MM.1S (cell line): ENCODE measurements at regions not wholly inside any gene's neighbourhood (a gene's known extent, or its start where the extent isn't known, plus 50 kb on each side); places are given as distances from the start of the nearest gene placed in this dataset.

Experiments used
- DNase-seq: peaks from one replicate; pipeline ENCODE4 v3.0.0-alpha.2; 2015
- H2AFZ ChIP-seq: fragments of 300-600 bp; sonication (generic); 2 replicates; pipeline ENCODE4 v1.6.0; 2016; ENCODE audit warnings: antibody characterized with exemption, low read length
- H3F3A ChIP-seq: fragments of 300-600 bp; sonication (generic); 2 replicates; pipeline ENCODE4 v1.6.1; 2016; ENCODE audit warnings: mild to moderate bottlenecking, antibody characterized with exemption, low read length, moderate library complexity, mixed read lengths; ENCODE audit not compliant: insufficient read depth
- H3K27ac ChIP-seq: fragments of 300-600 bp; sonication (generic); 2 replicates; pipeline ENCODE4 v1.5.1; 2016; ENCODE audit warnings: mild to moderate bottlenecking, low read length
- H3K27me3 ChIP-seq: fragments of 300-600 bp; sonication (generic); replicated peaks from 2 replicates; pipeline ENCODE4 v1.6.0; 2016; ENCODE audit warnings: low read length; ENCODE audit not compliant: insufficient read depth
- H3K36me3 ChIP-seq: fragments of 300-600 bp; sonication (generic); replicated peaks from 2 replicates; pipeline ENCODE4 v1.6.1; 2016; ENCODE audit warnings: mild to moderate bottlenecking, low read length, mixed read lengths; ENCODE audit not compliant: insufficient read depth
- H3K4me1 ChIP-seq: fragments of 300-600 bp; sonication (generic); 2 replicates; pipeline ENCODE4 v1.6.1; 2016; ENCODE audit warnings: low read length, mixed read lengths
- H3K4me2 ChIP-seq: fragments of 300-600 bp; sonication (generic); 2 replicates; pipeline ENCODE4 v1.6.0; 2016; ENCODE audit warnings: low read depth, low read length
- H3K4me3 ChIP-seq: fragments of 300-600 bp; sonication (generic); 2 replicates; pipeline ENCODE4 v1.5.1; 2016; ENCODE audit warnings: low read length, mixed read lengths
- H3K79me2 ChIP-seq: fragments of 300-600 bp; sonication (generic); 2 replicates; pipeline ENCODE4 v1.6.1; 2016; ENCODE audit warnings: mixed run types, low read length, mixed read lengths
- H3K9ac ChIP-seq: fragments of 300-600 bp; sonication (generic); 2 replicates; pipeline ENCODE4 v1.6.1; 2016; ENCODE audit warnings: low read length, mixed read lengths
- H3K9me2 ChIP-seq: fragments of 300-600 bp; sonication (generic); replicated peaks from 2 replicates; pipeline ENCODE4 v1.6.1; 2016; ENCODE audit warnings: mild to moderate bottlenecking, low read length, mixed read lengths; ENCODE audit not compliant: insufficient read depth
- H3K9me3 ChIP-seq: fragments of 300-600 bp; sonication (generic); replicated peaks from 2 replicates; pipeline ENCODE4 v1.6.1; 2016; ENCODE audit warnings: mild to moderate bottlenecking, low read length, mixed read lengths; ENCODE audit not compliant: insufficient read depth
- H4K20me1 ChIP-seq: fragments of 300-600 bp; sonication (generic); 2 replicates; pipeline ENCODE4 v1.6.1; 2016; ENCODE audit warnings: mild to moderate bottlenecking, low read length, moderate library complexity, mixed read lengths; ENCODE audit not compliant: insufficient read depth
- EZH2 ChIP-seq: fragments of 300-600 bp; sonication (generic); optimal IDR thresholded peaks from 2 replicates; pipeline ENCODE3; 2017; ENCODE audit warnings: low read depth, mild to moderate bottlenecking, antibody characterized with exemption, low read length, mixed read lengths
- EZH2phosphoT487 ChIP-seq: fragments of 300-600 bp; sonication (generic); IDR thresholded peaks from 2 replicates; pipeline ENCODE4 v1.6.1; 2018; ENCODE audit warnings: antibody characterized with exemption, low read length
- TF ChIP-seq, protein P1 (sequence below): fragments of 300-600 bp; sonication (generic); IDR thresholded peaks from 2 replicates; pipeline ENCODE4 v1.5.1; 2016; ENCODE audit warnings: antibody characterized with exemption, low read length, mixed read lengths

DNA sequence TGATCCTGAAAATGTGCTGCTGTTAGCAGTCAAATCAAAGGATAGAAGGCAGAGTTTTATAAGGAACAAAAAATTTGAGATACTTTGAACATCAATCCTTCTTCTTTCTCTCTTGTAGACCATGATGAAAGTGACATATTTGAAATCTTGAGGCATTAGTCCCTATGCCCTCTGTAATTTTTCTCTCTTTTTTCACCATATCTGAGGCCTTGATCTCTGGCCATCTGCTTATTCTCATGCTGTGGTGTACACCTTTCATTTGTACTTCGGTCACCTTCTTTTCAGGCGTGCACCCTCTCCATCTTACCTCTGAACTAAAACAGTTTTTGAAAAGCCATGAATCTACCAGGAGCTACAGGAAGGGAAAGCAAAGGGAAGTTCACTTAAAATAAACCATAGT lies 420.9 kb downstream of the C12orf50 start:
- Histone ChIP-seq H3K9me3 (no peaks in the 10 kb centered on the region), H4K20me1 (no peaks in the 10 kb centered on the region), H3K4me2 (no peak overlapping the region), H3K9ac (no peak overlapping the region), H3F3A (no peaks in the 10 kb centered on the region), H2AFZ (no peak overlapping the region), H3K79me2 (no peaks in the 10 kb centered on the region), H3K4me3 (no peak overlapping the region), H3K36me3 (no peaks in the 10 kb centered on the region), H3K27me3 (no peaks in the 10 kb centered on the region), H3K27ac (no peak overlapping the region), H3K9me2 (no peaks in the 10 kb centered on the region), H3K4me1 (no peaks in the 10 kb centered on the region)
- TF ChIP-seq EZH2 (no peak), EZH2phosphoT487 (no peak)
- TF ChIP-seq, protein P1, sequence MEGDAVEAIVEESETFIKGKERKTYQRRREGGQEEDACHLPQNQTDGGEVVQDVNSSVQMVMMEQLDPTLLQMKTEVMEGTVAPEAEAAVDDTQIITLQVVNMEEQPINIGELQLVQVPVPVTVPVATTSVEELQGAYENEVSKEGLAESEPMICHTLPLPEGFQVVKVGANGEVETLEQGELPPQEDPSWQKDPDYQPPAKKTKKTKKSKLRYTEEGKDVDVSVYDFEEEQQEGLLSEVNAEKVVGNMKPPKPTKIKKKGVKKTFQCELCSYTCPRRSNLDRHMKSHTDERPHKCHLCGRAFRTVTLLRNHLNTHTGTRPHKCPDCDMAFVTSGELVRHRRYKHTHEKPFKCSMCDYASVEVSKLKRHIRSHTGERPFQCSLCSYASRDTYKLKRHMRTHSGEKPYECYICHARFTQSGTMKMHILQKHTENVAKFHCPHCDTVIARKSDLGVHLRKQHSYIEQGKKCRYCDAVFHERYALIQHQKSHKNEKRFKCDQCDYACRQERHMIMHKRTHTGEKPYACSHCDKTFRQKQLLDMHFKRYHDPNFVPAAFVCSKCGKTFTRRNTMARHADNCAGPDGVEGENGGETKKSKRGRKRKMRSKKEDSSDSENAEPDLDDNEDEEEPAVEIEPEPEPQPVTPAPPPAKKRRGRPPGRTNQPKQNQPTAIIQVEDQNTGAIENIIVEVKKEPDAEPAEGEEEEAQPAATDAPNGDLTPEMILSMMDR = no peak
- DNase-seq = no peak

DNA sequence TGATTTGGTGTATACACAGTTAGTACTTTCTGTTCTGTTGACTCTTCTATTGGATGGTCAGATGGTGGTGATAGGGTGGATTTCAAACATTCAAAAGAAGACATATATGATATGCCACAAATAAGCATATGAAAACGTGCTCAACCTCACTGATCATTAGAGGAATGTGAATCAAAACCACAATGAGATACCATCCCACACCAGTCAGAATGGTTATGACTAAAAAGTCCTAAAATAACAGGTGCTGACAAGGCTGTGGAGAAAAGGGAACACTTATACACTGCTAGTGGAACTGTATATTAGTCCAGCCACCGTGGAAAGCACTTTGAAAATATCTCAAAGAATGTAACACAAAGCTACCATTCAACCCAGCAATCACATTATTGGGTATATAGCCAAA lies 425.5 kb downstream of the C12orf50 start:
- H3K36me3 ChIP-seq = no peaks in the 10 kb centered on the region
- no peaks in the 10 kb centered on the region for H3F3A ChIP-seq
- no peak overlapping the region for H3K4me3 ChIP-seq
- no peaks in the 10 kb centered on the region for H3K4me1 ChIP-seq
- DNase-seq = no peak
- H3K79me2 ChIP-seq = no peaks in the 10 kb centered on the region
- H3K9me3 ChIP-seq = no peaks in the 10 kb centered on the region
- H3K9me2 ChIP-seq = no peaks in the 10 kb centered on the region
- H4K20me1 ChIP-seq = no peaks in the 10 kb centered on the region
- no peak overlapping the region for H3K4me2 ChIP-seq
- H3K9ac ChIP-seq = no peak overlapping the region
- no peak for TF ChIP-seq EZH2
- TF ChIP-seq, protein P1 = no peak
- TF ChIP-seq EZH2phosphoT487 = no peak
- no peak overlapping the region for H2AFZ ChIP-seq
- H3K27ac ChIP-seq = no peak overlapping the region
- no peaks in the 10 kb centered on the region for H3K27me3 ChIP-seq

DNA sequence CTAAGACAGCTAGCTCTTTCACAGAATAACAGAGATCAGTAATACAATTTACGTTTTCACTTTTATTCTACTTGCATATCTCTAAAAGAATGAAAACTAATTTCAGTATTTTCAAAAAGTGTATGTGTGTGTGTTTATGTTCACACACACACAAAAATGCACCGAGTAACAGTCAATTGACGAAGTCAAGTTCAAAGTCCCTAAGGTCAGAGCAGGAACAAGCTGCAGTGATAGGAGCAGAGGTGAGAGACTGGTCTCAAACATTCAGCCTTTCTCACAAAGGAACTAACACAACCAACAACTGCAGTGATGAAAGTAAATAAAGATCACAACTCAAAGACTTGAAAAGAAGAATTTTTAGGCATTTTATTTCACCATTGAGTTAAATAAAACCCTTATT lies 429.7 kb downstream of the C12orf50 start:
- DNase-seq = no peak
- H3K9me2 ChIP-seq = no peaks in the 10 kb centered on the region
- H3K4me2 ChIP-seq = no peak overlapping the region
- H2AFZ ChIP-seq = no peak overlapping the region
- no peaks in the 10 kb centered on the region for H3K4me1 ChIP-seq
- no peaks in the 10 kb centered on the region for H3K9me3 ChIP-seq
- TF ChIP-seq EZH2 (no peak), EZH2phosphoT487 (no peak)
- TF ChIP-seq, protein P1 = no peak
- no peaks in the 10 kb centered on the region for H3K79me2 ChIP-seq
- H3K9ac ChIP-seq = no peak overlapping the region
- H3F3A ChIP-seq = no peaks in the 10 kb centered on the region
- no peak overlapping the region for H3K4me3 ChIP-seq
- no peaks in the 10 kb centered on the region for H3K36me3 ChIP-seq
- no peaks in the 10 kb centered on the region for H3K27me3 ChIP-seq
- H4K20me1 ChIP-seq = no peaks in the 10 kb centered on the region
- no peak overlapping the region for H3K27ac ChIP-seq
